ENCODE measurements at regions not wholly inside any gene's neighbourhood (a gene's known extent, or its start where the extent isn't known, plus 50 kb on each side); places are given as distances from the start of the nearest gene placed in this dataset.

GRCh38 chr4:128371876-128372275 is 84.3 kb upstream of the PGRMC2 start:
- no peak overlapping the region for H3K4me3 ChIP-seq (ENCODE audit: low read depth, low read length)
- H2AFZ ChIP-seq = no peak overlapping the region
- H3K36me3 ChIP-seq (ENCODE audit: control insufficient read depth, insufficient read depth, low read length) = no peaks in the 10 kb centered on the region
- no peak overlapping the region for H3K4me2 ChIP-seq (ENCODE audit: low read length)
- H3K27me3 ChIP-seq (ENCODE audit: control insufficient read depth, insufficient read depth, low read length) = no peaks in the 10 kb centered on the region
- no peaks in the 10 kb centered on the region for H3K4me1 ChIP-seq
- TF ChIP-seq CTCF (IDR thresholded peaks at IDR 0.05) = no peak
- no peaks in the 10 kb centered on the region for H3K79me2 ChIP-seq
- H3K27ac ChIP-seq = no peak overlapping the region
- H3K9me3 ChIP-seq (ENCODE audit: control insufficient read depth, low read length) = no peaks in the 10 kb centered on the region
- no peak overlapping the region for H3K9ac ChIP-seq

- no peak overlapping the region for H3K4me2 ChIP-seq (ENCODE audit: low read length)
- no peaks in the 10 kb centered on the region for H3K9me3 ChIP-seq (ENCODE audit: control insufficient read depth, low read length)
- no peak overlapping the region for H3K4me3 ChIP-seq (ENCODE audit: low read depth, low read length)
- no peak for TF ChIP-seq CTCF (IDR thresholded peaks at IDR 0.05)
- H3K27ac ChIP-seq = no peak overlapping the region
- no peaks in the 10 kb centered on the region for H3K27me3 ChIP-seq (ENCODE audit: control insufficient read depth, insufficient read depth, low read length)
- no peaks in the 10 kb centered on the region for H3K4me1 ChIP-seq
- no peak overlapping the region for H3K9ac ChIP-seq
- no peak overlapping the region for H2AFZ ChIP-seq
- no peaks in the 10 kb centered on the region for H3K79me2 ChIP-seq
- no peaks in the 10 kb centered on the region for H3K36me3 ChIP-seq (ENCODE audit: control insufficient read depth, insufficient read depth, low read length)
Observed at GRCh38 chr4:128371001-128371777, 83.6 kb upstream of the PGRMC2 start.

GRCh38 chr4:128366212-128366611 is 78.6 kb upstream of the PGRMC2 start:
- Histone ChIP-seq H3K9me3 (ENCODE audit: control insufficient read depth, low read length) (no peaks in the 10 kb centered on the region), H3K4me2 (ENCODE audit: low read length) (no peak overlapping the region), H3K4me1 (no peaks in the 10 kb centered on the region), H2AFZ (no peak overlapping the region), H3K9ac (no peak overlapping the region), H3K4me3 (ENCODE audit: low read depth, low read length) (no peak overlapping the region), H3K79me2 (no peaks in the 10 kb centered on the region), H3K27me3 (ENCODE audit: control insufficient read depth, insufficient read depth, low read length) (no peaks in the 10 kb centered on the region), H3K36me3 (ENCODE audit: control insufficient read depth, insufficient read depth, low read length) (no peaks in the 10 kb centered on the region), H3K27ac (no peak overlapping the region)
- TF ChIP-seq CTCF (IDR thresholded peaks at IDR 0.05) = no peak

GRCh38 chr4:128364565-128364964 is 77.0 kb upstream of the PGRMC2 start:
- H3K36me3 ChIP-seq (ENCODE audit: control insufficient read depth, insufficient read depth, low read length) = no peaks in the 10 kb centered on the region
- no peak overlapping the region for H3K4me3 ChIP-seq (ENCODE audit: low read depth, low read length)
- H3K27me3 ChIP-seq (ENCODE audit: control insufficient read depth, insufficient read depth, low read length) = no peaks in the 10 kb centered on the region
- no peaks in the 10 kb centered on the region for H3K9me3 ChIP-seq (ENCODE audit: control insufficient read depth, low read length)
- no peak overlapping the region for H3K4me2 ChIP-seq (ENCODE audit: low read length)
- no peaks in the 10 kb centered on the region for H3K79me2 ChIP-seq
- no peak overlapping the region for H3K9ac ChIP-seq
- H3K27ac ChIP-seq = no peak overlapping the region
- H3K4me1 ChIP-seq = no peaks in the 10 kb centered on the region
- TF ChIP-seq CTCF (IDR thresholded peaks at IDR 0.05) = no peak
- H2AFZ ChIP-seq = no peak overlapping the region

- Histone ChIP-seq H3K9ac (no peak overlapping the region), H3K79me2 (no peaks in the 10 kb centered on the region), H3K27ac (no peak overlapping the region), H3K4me3 (ENCODE audit: low read depth, low read length) (no peak overlapping the region), H3K36me3 (ENCODE audit: control insufficient read depth, insufficient read depth, low read length) (no peaks in the 10 kb centered on the region), H2AFZ (no peak overlapping the region), H3K4me1 (no peaks in the 10 kb centered on the region), H3K4me2 (ENCODE audit: low read length) (no peak overlapping the region), H3K27me3 (ENCODE audit: control insufficient read depth, insufficient read depth, low read length) (no peaks in the 10 kb centered on the region), H3K9me3 (ENCODE audit: control insufficient read depth, low read length) (no peaks in the 10 kb centered on the region)
- TF ChIP-seq CTCF (IDR thresholded peaks at IDR 0.05) = no peak
Observed at GRCh38 chr4:128363966-128364365, 76.4 kb upstream of the PGRMC2 start.

Measured in parathyroid adenoma (tissue), 2 donors.